ENCODE measurements at regions not wholly inside any gene's neighbourhood (a gene's known extent, or its start where the extent isn't known, plus 50 kb on each side); places are given as distances from the start of the nearest gene placed in this dataset.

- Histone ChIP-seq H3K27me3 (replicated peaks; ENCODE audit: control insufficient read depth, insufficient read depth, low read length) (no peaks in the 10 kb centered on the region), H3K4me3 (replicated peaks; ENCODE audit: low read depth, low read length) (no peak overlapping the region), H3K36me3 (ENCODE audit: control insufficient read depth, insufficient read depth, low read length) (no peaks in the 10 kb centered on the region)
- TF ChIP-seq CTCF (IDR thresholded peaks at IDR 0.05; ENCODE audit: insufficient read depth, low read length, poor library complexity, severe bottlenecking): no peak
- DNase-seq (ENCODE audit: extremely low read depth, insufficient read length): no peak
These were observed 73.0 kb upstream of the NR3C2 start for GRCh38 chr4:148515248-148515647.

DNA sequence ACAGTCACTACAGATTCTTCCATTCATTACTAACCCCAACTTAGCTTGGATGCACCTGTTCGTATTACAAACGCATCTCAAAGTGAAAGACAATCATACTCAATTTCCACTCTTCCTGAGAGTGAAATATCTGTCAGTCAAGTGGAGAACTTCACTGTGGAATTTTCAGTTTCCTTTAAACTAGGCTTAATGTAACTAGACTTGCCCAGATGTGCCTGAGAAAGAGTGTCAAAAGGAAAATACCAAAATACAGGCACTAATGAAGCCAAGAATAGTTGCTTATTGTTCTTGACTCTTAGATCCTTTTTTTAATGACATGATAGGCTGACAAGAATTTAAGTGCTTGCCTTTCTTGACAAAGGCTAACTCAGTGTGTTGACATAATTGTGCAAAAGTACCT lies 72.4 kb upstream of the NR3C2 start:
- H3K4me3 ChIP-seq (replicated peaks; ENCODE audit: low read depth, low read length): no peak overlapping the region
- DNase-seq (ENCODE audit: extremely low read depth, insufficient read length): no peak
- H3K36me3 ChIP-seq (ENCODE audit: control insufficient read depth, insufficient read depth, low read length): no peaks in the 10 kb centered on the region
- TF ChIP-seq CTCF (IDR thresholded peaks at IDR 0.05; ENCODE audit: insufficient read depth, low read length, poor library complexity, severe bottlenecking): no peak
- no peaks in the 10 kb centered on the region for H3K27me3 ChIP-seq (replicated peaks; ENCODE audit: control insufficient read depth, insufficient read depth, low read length)

DNA sequence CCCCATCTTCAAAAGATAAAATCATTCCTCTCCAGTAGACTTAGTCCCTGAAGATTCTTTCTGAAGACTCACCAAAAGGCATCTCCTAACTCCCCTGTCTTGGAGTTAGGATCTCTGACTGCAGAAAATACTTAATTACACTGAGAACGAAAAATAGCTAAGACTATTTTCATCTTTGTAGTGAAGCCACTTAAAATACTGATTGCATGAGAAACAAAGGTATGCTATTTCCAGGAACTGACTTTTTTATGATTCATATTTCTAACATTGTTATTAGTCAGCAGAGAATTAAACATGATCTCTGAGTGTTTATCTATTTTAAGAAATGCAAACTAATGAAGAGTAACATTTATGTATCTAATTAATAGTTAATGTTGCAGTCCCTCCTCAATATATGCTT lies 71.8 kb upstream of the NR3C2 start:
- no peaks in the 10 kb centered on the region for H3K27me3 ChIP-seq (replicated peaks; ENCODE audit: control insufficient read depth, insufficient read depth, low read length)
- no peak for DNase-seq (ENCODE audit: extremely low read depth, insufficient read length)
- H3K4me3 ChIP-seq (replicated peaks; ENCODE audit: low read depth, low read length): no peak overlapping the region
- no peaks in the 10 kb centered on the region for H3K36me3 ChIP-seq (ENCODE audit: control insufficient read depth, insufficient read depth, low read length)
- no peak for TF ChIP-seq CTCF (IDR thresholded peaks at IDR 0.05; ENCODE audit: insufficient read depth, low read length, poor library complexity, severe bottlenecking)

- Histone ChIP-seq H3K27me3 (replicated peaks; ENCODE audit: control insufficient read depth, insufficient read depth, low read length) (no peaks in the 10 kb centered on the region), H3K4me3 (replicated peaks; ENCODE audit: low read depth, low read length) (no peak overlapping the region), H3K36me3 (ENCODE audit: control insufficient read depth, insufficient read depth, low read length) (no peaks in the 10 kb centered on the region)
- TF ChIP-seq CTCF (IDR thresholded peaks at IDR 0.05; ENCODE audit: insufficient read depth, low read length, poor library complexity, severe bottlenecking): no peak
- no peak for DNase-seq (ENCODE audit: extremely low read depth, insufficient read length)
These were observed 68.0 kb upstream of the NR3C2 start for GRCh38 chr4:148510211-148510610.

GRCh38 chr4:148503681-148504080 lies 61.5 kb upstream of the NR3C2 start:
- no peak overlapping the region for H3K4me3 ChIP-seq (replicated peaks; ENCODE audit: low read depth, low read length)
- no peak for TF ChIP-seq CTCF (IDR thresholded peaks at IDR 0.05; ENCODE audit: insufficient read depth, low read length, poor library complexity, severe bottlenecking)
- no peak for DNase-seq (ENCODE audit: extremely low read depth, insufficient read length)
- no peaks in the 10 kb centered on the region for H3K27me3 ChIP-seq (replicated peaks; ENCODE audit: control insufficient read depth, insufficient read depth, low read length)
- H3K36me3 ChIP-seq (ENCODE audit: control insufficient read depth, insufficient read depth, low read length): no peaks in the 10 kb centered on the region

DNA sequence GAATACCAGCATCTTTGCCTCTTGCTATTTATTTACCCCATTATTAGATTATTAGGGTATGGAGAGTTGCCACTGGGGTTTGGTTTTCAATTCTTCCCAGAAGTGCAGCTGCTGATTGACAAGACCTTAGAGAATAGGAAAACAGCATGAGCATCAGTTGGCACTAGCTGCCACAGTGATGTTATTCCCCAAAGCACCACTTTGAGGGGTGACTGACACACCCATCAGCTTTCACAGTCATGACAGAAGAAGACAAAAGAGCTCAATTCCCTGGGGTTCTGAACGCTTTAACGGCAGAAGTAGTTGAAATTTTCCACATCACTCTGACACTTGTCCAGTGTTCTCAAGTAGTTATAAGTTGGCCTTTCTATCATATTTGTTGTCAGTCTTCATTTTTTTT lies 55.0 kb upstream of the NR3C2 start:
- Histone ChIP-seq H3K36me3 (ENCODE audit: control insufficient read depth, insufficient read depth, low read length) (no peaks in the 10 kb centered on the region), H3K4me3 (replicated peaks; ENCODE audit: low read depth, low read length) (no peak overlapping the region), H3K27me3 (replicated peaks; ENCODE audit: control insufficient read depth, insufficient read depth, low read length) (no peaks in the 10 kb centered on the region)
- no peak for DNase-seq (ENCODE audit: extremely low read depth, insufficient read length)
- no peak for TF ChIP-seq CTCF (IDR thresholded peaks at IDR 0.05; ENCODE audit: insufficient read depth, low read length, poor library complexity, severe bottlenecking)
